NCI-H748 treated with DMSO at 0.1 percent for 48 hours (cell line): ENCODE measurements at regions not wholly inside any gene's neighbourhood (a gene's known extent, or its start where the extent isn't known, plus 50 kb on each side); places are given as distances from the start of the nearest gene placed in this dataset.
"Not testable (repeated sequence)": the region's sequence is repeated elsewhere in the genome, so short reads cannot be mapped to it uniquely, and the experiment has no call there.

Experiments
- DNase-seq: peaks from one replicate; lab custom pipeline; 2025; lab: John Stamatoyannopoulos, UW

GRCh38 chr20:29533566-29534177 is 1723.8 kb upstream of the DEFB115 start:
- DNase-seq, result not testable (repeated sequence)

- not testable (repeated sequence) for DNase-seq
Measured at GRCh38 chr20:29566901-29567635, 1690.4 kb upstream of the DEFB115 start.

GRCh38 chr20:29567671-29568070 is 1689.8 kb upstream of the DEFB115 start:
- DNase-seq, result not testable (repeated sequence)

DNA sequence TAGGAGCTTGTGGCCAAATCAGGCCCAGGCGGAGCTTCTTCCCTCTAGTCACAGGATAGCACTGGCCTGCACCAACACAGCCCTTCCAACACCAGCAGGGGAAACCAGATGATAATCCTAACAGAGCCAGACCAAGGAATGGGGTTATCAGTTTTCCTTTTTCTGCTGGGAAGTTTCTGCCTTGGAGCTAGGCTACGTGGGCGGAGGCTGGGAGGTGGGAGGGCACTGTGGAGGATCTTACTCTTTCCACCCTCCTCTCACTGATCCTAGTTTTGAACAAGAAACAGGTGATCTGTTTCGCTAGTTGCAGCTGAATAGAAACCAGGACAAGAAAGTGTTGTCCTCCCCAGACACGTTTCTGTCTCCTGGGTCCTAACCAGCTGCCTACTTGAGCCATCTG is 1687.3 kb upstream of the DEFB115 start:
- DNase-seq, result not testable (repeated sequence)

DNA sequence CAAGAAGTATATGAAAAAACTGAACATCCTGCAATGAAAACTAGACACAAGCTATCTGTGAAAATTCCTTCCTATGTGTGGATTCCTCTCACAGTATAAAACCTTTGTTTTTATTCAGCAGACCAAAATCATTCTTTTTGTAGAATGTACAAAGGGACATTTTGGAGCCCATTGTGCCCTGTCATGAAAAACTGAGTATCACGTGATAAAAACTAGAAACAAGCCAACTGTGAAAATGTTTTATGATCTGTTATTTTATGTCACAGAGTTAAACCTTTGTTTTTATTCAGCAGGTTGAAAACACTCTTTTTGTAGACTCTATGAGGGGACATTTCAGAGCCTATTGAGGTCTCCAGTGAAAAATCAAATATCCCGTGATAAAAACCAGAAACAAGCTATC is 1667.9 kb upstream of the DEFB115 start:
- DNase-seq, result not testable (repeated sequence)

DNA sequence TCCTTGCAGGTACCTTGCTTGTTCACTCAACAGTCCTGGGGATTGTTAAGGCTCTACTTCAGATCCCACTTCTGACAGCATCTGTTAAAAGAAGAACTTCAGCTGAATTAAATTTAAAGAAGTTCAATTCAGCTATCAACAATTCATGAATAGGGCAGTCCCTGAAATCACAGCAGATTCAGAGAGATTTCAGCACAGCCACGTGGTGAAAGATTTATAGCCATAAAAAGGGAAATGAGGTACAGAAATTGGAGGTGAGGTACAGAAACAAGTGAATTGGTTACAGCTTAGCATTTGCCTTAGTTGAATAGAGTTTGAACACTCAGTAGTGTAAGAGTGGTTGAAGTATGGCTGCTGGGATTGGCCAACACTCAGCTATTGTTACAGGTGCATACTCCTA is 1653.3 kb upstream of the DEFB115 start:
- DNase-seq, result not testable (repeated sequence)

DNA sequence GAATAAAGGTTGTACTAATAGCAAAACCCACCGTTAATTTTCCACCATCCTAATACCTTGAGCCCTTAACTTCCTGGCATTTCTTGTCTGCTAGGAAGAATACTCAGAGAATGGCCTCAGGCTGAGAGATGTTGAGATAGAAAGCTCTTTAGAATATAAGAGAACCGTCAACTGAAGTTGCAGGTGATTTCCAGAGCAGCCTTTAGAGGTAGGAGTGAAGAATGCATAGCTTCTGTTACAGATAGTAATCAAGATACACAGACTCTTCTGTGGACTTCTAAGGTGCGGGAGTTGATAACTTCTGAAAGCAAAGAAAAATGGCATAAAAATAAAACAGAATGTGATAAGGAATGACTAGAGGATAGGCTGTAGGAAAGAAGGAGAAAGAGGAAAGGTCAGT is 1651.3 kb upstream of the DEFB115 start:
- not testable (repeated sequence) for DNase-seq

GRCh38 chr20:29629395-29629794 is 1628.1 kb upstream of the DEFB115 start:
- DNase-seq, result not testable (repeated sequence)
